OCI-LY3 (cell line): ENCODE measurements at regions not wholly inside any gene's neighbourhood (a gene's known extent, or its start where the extent isn't known, plus 50 kb on each side); places are given as distances from the start of the nearest gene placed in this dataset.

Experiments used
- H2AFZ ChIP-seq: fragments of 200-600, 300-600 bp; shearing (Covaris generic); 2 replicates; pipeline ENCODE4 v1.6.0; 2014; ENCODE audit warnings: antibody characterized with exemption, low read depth, low read length
- H3K27ac ChIP-seq: fragments of 200-600, 300-600 bp; sonication (generic); 2 replicates; pipeline ENCODE4 v1.5.1; 2014; ENCODE audit warnings: mild to moderate bottlenecking, low read length, moderate library complexity, mixed read lengths
- H3K27me3 ChIP-seq: fragments of 200-600, 300-600 bp; sonication (generic); 2 replicates; pipeline ENCODE4 v1.6.1; 2014; ENCODE audit warnings: low read depth, low read length, mixed read lengths
- H3K36me3 ChIP-seq: fragments of 200-600, 300-600 bp; sonication (generic); replicated peaks from 2 replicates; pipeline ENCODE3; 2014; ENCODE audit warnings: low read depth, low read length, mixed read lengths
- H3K4me1 ChIP-seq: fragments of 300-600, 200-600 bp; sonication (generic); 2 replicates; pipeline ENCODE4 v1.6.1; 2014; ENCODE audit warnings: low read length, mixed read lengths
- H3K4me2 ChIP-seq: fragments of 200-600, 300-600 bp; sonication (generic); 2 replicates; pipeline ENCODE4 v1.6.1; 2014; ENCODE audit warnings: low read length, mixed read lengths
- H3K4me3 ChIP-seq: fragments of 300-600, 200-600 bp; sonication (generic); 2 replicates; pipeline ENCODE4 v1.5.1; 2014; ENCODE audit warnings: antibody characterized with exemption, mild to moderate bottlenecking, low read length, moderate library complexity
- H3K79me2 ChIP-seq: fragments of 300-600, 200-600 bp; shearing (Covaris generic); 2 replicates; pipeline ENCODE4 v1.6.1; 2014; ENCODE audit warnings: mild to moderate bottlenecking, low read length, mixed read lengths
- H3K9ac ChIP-seq: fragments of 300-600, 200-600 bp; shearing (Covaris generic); 2 replicates; pipeline ENCODE4 v1.6.0; 2014; ENCODE audit warnings: mild to moderate bottlenecking, low read length, moderate library complexity
- H3K9me3 ChIP-seq: fragments of 200-600, 300-600 bp; shearing (Covaris generic); 2 replicates; pipeline ENCODE4 v1.6.1; 2014; ENCODE audit warnings: low read length, mixed read lengths; ENCODE audit not compliant: insufficient read depth
- H4K20me1 ChIP-seq: fragments of 200-600, 300-600 bp; sonication (generic); 2 replicates; pipeline ENCODE4 v1.6.1; 2016; ENCODE audit warnings: low read length, mixed read lengths; ENCODE audit not compliant: insufficient read depth
- CTCF ChIP-seq: fragments of 200-600, 300-600 bp; sonication (generic); IDR thresholded peaks from 2 replicates; pipeline ENCODE4 v1.5.1; 2014; ENCODE audit warnings: antibody characterized with exemption, low read length, low read depth
- EZH2phosphoT487 ChIP-seq: fragments of 200-600 bp; shearing (Covaris generic); IDR thresholded peaks from 2 replicates; pipeline ENCODE4 v1.6.1; 2018; ENCODE audit warnings: antibody characterized with exemption, mixed run types, low read depth

GRCh38 chr10:3911713-3912442 is 126.9 kb upstream of the KLF6 start:
- Histone ChIP-seq H3K4me1 (no peaks in the 10 kb centered on the region), H3K27ac (no peak overlapping the region), H2AFZ (no peak overlapping the region), H3K9ac (no peak overlapping the region), H3K79me2 (no peaks in the 10 kb centered on the region), H3K9me3 (no peaks in the 10 kb centered on the region), H3K27me3 (no peaks in the 10 kb centered on the region), H4K20me1 (no peaks in the 10 kb centered on the region), H3K36me3 (no peaks in the 10 kb centered on the region), H3K4me3 (no peak overlapping the region), H3K4me2 (no peak overlapping the region)
- TF ChIP-seq EZH2phosphoT487 (no peak), CTCF (no peak)

GRCh38 chr10:3911241-3911640 is 126.2 kb upstream of the KLF6 start:
- TF ChIP-seq EZH2phosphoT487: no peak
- no peak for TF ChIP-seq CTCF
- no peaks in the 10 kb centered on the region for H3K79me2 ChIP-seq
- H3K36me3 ChIP-seq: no peaks in the 10 kb centered on the region
- H3K4me1 ChIP-seq: no peaks in the 10 kb centered on the region
- H3K4me2 ChIP-seq: no peak overlapping the region
- H3K4me3 ChIP-seq: no peak overlapping the region
- H3K27ac ChIP-seq: no peak overlapping the region
- H2AFZ ChIP-seq: no peak overlapping the region
- H4K20me1 ChIP-seq: no peaks in the 10 kb centered on the region
- no peaks in the 10 kb centered on the region for H3K27me3 ChIP-seq
- H3K9ac ChIP-seq: no peak overlapping the region
- no peaks in the 10 kb centered on the region for H3K9me3 ChIP-seq

- Histone ChIP-seq H2AFZ (no peak overlapping the region), H3K4me2 (no peak overlapping the region), H3K79me2 (no peaks in the 10 kb centered on the region), H3K27me3 (no peaks in the 10 kb centered on the region), H3K4me1 (no peaks in the 10 kb centered on the region; the same call in 1 of the 2 replicates), H3K36me3 (no peaks in the 10 kb centered on the region), H3K4me3 (no peak overlapping the region), H3K9ac (no peak overlapping the region), H3K9me3 (no peaks in the 10 kb centered on the region), H4K20me1 (no peaks in the 10 kb centered on the region), H3K27ac (no peak overlapping the region)
- TF ChIP-seq CTCF: no peak
These were observed 124.3 kb upstream of the KLF6 start for GRCh38 chr10:3909339-3909738.

- no peaks in the 10 kb centered on the region for H3K36me3 ChIP-seq
- H3K4me2 ChIP-seq: no peak overlapping the region
- no peaks in the 10 kb centered on the region; the same call in none of the 2 replicates for H3K4me1 ChIP-seq
- TF ChIP-seq EZH2phosphoT487: no peak
- no peak for TF ChIP-seq CTCF
- H3K4me3 ChIP-seq: no peak overlapping the region
- no peaks in the 10 kb centered on the region for H3K27me3 ChIP-seq
- no peaks in the 10 kb centered on the region for H3K9me3 ChIP-seq
- no peak overlapping the region for H3K27ac ChIP-seq
- H4K20me1 ChIP-seq: no peaks in the 10 kb centered on the region
- H3K9ac ChIP-seq: no peak overlapping the region
- H3K79me2 ChIP-seq: no peaks in the 10 kb centered on the region
- no peak overlapping the region for H2AFZ ChIP-seq
These were observed 123.2 kb upstream of the KLF6 start for GRCh38 chr10:3908183-3908582.
